ENCODE measurements at regions not wholly inside any gene's neighbourhood (a gene's known extent, or its start where the extent isn't known, plus 50 kb on each side); places are given as distances from the start of the nearest gene placed in this dataset.

DNA sequence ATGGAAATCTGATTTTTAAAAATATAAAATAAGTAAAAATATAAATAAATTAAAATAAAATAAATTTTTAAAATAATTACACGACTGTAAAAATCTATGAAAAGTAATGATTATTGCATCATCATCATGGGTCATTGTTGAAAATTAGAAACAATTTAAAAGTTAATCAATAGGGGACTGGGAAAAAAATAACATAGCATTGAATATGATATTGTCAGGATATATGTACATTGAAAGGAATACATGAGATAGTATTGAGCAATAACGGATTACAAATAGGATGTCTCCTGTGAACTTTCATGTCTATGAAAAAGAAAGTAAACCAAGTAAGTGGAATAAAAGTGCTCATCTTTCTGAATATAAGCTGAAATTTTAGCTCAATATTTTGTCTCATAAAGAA, 566.8 kb upstream of the HTR2C start:
- TF ChIP-seq ARNTL (CRISPR knock-in tag; IDR thresholded peaks at IDR 0.05; ENCODE audit: borderline replicate concordance, low read depth) (no peak), OSR1 (CRISPR knock-in tag; IDR thresholded peaks at IDR 0.05) (no peak), TCF4 (CRISPR knock-in tag; IDR thresholded peaks at IDR 0.05; ENCODE audit: borderline replicate concordance) (no peak), ZC3H10 (CRISPR knock-in tag; IDR thresholded peaks at IDR 0.05) (no peak), ESRRG (CRISPR knock-in tag; IDR thresholded peaks at IDR 0.05) (no peak), PPARA (CRISPR knock-in tag; IDR thresholded peaks at IDR 0.05; ENCODE audit: borderline replicate concordance) (no peak), ZFP3 (CRISPR knock-in tag; IDR thresholded peaks at IDR 0.05) (no peak)
- TF ChIP-seq, protein P1, sequence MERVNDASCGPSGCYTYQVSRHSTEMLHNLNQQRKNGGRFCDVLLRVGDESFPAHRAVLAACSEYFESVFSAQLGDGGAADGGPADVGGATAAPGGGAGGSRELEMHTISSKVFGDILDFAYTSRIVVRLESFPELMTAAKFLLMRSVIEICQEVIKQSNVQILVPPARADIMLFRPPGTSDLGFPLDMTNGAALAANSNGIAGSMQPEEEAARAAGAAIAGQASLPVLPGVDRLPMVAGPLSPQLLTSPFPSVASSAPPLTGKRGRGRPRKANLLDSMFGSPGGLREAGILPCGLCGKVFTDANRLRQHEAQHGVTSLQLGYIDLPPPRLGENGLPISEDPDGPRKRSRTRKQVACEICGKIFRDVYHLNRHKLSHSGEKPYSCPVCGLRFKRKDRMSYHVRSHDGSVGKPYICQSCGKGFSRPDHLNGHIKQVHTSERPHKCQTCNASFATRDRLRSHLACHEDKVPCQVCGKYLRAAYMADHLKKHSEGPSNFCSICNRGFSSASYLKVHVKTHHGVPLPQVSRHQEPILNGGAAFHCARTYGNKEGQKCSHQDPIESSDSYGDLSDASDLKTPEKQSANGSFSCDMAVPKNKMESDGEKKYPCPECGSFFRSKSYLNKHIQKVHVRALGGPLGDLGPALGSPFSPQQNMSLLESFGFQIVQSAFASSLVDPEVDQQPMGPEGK (CRISPR knock-in tag; IDR thresholded peaks at IDR 0.05; ENCODE audit: borderline replicate concordance), result no peak

All from SK-N-SH treated with all-trans-retinoic acid at 6 μM for 48 hours (cell line).